SK-N-MC (cell line): ENCODE measurements at regions not wholly inside any gene's neighbourhood (a gene's known extent, or its start where the extent isn't known, plus 50 kb on each side); places are given as distances from the start of the nearest gene placed in this dataset.

Experiments
- DNase-seq: peaks from one replicate; pipeline ENCODE4 v3.0.0-alpha.2; 2011; ENCODE audit warnings: low read depth, low spot score
- H3K27ac ChIP-seq: fragments of 200-600 bp; sonication (generic); 2 replicates; pipeline ENCODE4 v1.5.1; 2016; ENCODE audit warnings: mixed run types
- H3K36me3 ChIP-seq: fragments of 200-600 bp; sonication (generic); 2 replicates; pipeline ENCODE4 v1.6.1; 2017; ENCODE audit warnings: antibody characterized with exemption, low read length, mixed read lengths; ENCODE audit not compliant: insufficient read depth
- H3K4me3 ChIP-seq: fragments of 200-600 bp; sonication (generic); 2 replicates; pipeline ENCODE4 v1.5.1; 2016
- H3K9ac ChIP-seq: fragments of 200-600 bp; sonication (generic); 2 replicates; pipeline ENCODE4 v1.8.0; 2017; ENCODE audit warnings: mixed run types, mixed read lengths; ENCODE audit not compliant: insufficient read length
- H3K9me3 ChIP-seq: fragments of 200-600 bp; sonication (generic); 2 replicates; pipeline ENCODE4 v1.6.1; 2017; ENCODE audit warnings: low read depth, mild to moderate bottlenecking, antibody characterized with exemption, low read length, moderate library complexity, mixed read lengths
- EZH2 ChIP-seq: fragments of 200-600 bp; sonication (generic); IDR thresholded peaks from one replicate; pipeline ENCODE4 v1.6.1; 2017; ENCODE audit warnings: antibody characterized with exemption
- FOXP2 ChIP-seq: optimal IDR thresholded peaks from 2 replicates; pipeline ENCODE3; 2011; ENCODE audit warnings: mild to moderate bottlenecking, moderate library complexity; ENCODE audit not compliant: insufficient read depth; ENCODE audit errors: extremely low read length, control extremely low read depth
- POLR2AphosphoS5 ChIP-seq: IDR thresholded peaks from 2 replicates; pipeline ENCODE4 v1.6.1; 2012; ENCODE audit warnings: mild to moderate bottlenecking, low read depth, low read length, borderline replicate concordance

DNA sequence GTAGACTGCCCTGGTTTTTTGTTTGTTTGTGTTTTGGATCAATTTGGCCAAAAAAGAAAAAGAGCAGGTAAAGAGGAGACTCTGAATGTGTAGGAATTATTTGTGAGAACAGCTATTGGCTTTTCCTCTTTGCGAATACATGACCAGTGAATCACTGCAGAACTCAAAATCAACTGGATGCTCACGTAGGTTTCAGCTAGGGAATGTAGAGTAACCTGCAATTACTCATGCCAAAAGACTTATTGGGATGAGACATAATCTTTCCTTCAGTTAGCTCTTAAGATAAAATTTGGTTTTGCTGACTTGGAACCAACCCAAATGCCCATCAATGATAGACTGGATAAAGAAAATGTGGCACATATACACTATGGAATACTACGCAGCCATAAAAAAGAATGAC is 348.0 kb downstream of the NPR3 start:
- no peak overlapping the region for H3K27ac ChIP-seq
- H3K9me3 ChIP-seq, result no peaks in the 10 kb centered on the region; the same call in 1 of the 2 replicates
- TF ChIP-seq EZH2 (no peak), POLR2AphosphoS5 (no peak), FOXP2 (no peak)
- H3K9ac ChIP-seq, result no peak overlapping the region
- no peak overlapping the region for H3K4me3 ChIP-seq
- DNase-seq, result no peak
- H3K36me3 ChIP-seq, result no peaks in the 10 kb centered on the region

DNA sequence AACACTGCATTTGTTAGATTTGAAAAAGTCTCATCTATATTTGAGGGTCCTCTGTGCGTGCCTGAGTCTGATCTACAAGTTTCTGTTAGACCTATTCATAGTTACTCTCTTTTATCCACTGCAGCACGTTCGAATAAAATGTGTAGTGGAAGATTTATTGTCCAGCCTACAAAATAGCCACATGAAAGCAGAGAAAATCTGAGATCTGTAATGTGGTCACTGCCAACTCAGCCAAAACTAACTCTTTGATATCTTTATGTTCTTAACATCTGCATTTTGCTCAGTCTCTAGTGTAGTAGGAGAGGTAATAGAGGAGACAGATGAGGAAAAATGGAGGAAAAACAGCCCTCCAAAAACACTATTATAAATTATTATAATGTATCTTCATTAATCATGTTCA is 354.0 kb downstream of the NPR3 start:
- H3K4me3 ChIP-seq, result no peak overlapping the region
- DNase-seq, result no peak
- H3K9ac ChIP-seq, result no peak overlapping the region
- no peak for TF ChIP-seq POLR2AphosphoS5
- no peak for TF ChIP-seq EZH2
- no peak for TF ChIP-seq FOXP2
- H3K9me3 ChIP-seq, result no peaks in the 10 kb centered on the region
- H3K36me3 ChIP-seq, result no peaks in the 10 kb centered on the region
- no peak overlapping the region for H3K27ac ChIP-seq

DNA sequence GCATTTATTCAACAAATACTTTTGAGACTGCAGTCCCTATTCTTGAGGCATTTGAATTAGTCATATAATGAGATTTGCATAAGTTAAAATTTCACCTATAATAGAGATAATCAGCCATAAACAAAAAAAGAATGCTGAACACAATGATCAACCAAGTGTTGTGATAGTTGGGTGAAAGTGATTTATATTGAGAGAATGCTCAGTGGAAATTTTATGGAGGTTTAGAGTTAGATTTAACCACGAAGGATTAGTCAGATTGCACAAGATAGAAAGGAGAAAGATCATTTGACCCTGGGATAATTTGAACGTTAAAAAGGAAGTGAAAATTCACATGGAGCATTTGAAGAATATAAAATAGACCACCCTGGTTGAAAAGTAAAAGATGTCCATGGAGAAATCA is 356.2 kb downstream of the NPR3 start:
- no peaks in the 10 kb centered on the region for H3K9me3 ChIP-seq
- H3K9ac ChIP-seq, result no peak overlapping the region
- no peak overlapping the region for H3K4me3 ChIP-seq
- H3K27ac ChIP-seq, result no peak overlapping the region
- no peak for DNase-seq
- H3K36me3 ChIP-seq, result no peaks in the 10 kb centered on the region
- TF ChIP-seq POLR2AphosphoS5 (no peak), FOXP2 (no peak), EZH2 (no peak)

DNA sequence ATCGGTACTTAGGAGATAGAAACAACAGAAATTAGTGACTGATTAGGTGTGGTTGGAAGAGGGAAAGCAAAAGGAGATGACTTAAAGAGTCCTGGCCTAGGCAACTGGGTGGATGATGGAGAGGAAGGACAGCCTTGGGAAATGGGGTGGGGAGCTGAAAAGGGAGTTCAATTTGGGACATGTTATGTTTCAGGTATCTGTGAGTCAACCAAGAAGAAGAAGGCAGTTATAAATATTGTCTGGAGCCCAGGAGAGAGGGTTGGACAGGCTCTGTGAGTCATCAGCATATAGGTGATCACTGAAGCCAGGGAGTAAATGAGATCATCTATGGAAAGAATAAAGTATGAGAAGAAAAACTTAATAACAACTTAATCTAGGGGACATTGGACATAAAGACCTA is 357.7 kb downstream of the NPR3 start:
- TF ChIP-seq EZH2, result no peak
- TF ChIP-seq POLR2AphosphoS5, result no peak
- TF ChIP-seq FOXP2, result no peak
- no peak for DNase-seq

DNA sequence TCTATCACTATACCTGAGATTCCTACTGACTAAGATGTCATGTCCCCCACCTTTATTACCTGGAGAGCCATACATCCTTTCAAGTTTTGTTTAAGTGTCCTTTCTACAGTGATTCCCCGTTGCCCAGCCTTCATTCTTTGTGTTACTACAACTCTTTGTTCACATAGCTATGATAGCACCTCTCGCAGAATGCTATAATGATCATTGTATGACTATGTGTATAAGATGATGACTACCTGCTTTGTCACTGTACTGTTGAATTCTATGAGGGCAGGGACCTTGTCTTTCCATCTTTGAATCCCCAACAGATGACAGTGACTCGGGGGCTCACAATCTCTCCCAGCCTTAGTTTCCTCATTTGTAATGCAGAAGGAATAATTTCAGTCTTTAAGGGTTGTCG is 361.2 kb downstream of the NPR3 start:
- H3K9me3 ChIP-seq, result no peaks in the 10 kb centered on the region
- no peak for DNase-seq
- no peak overlapping the region for H3K27ac ChIP-seq
- no peaks in the 10 kb centered on the region for H3K36me3 ChIP-seq
- no peak overlapping the region for H3K4me3 ChIP-seq
- TF ChIP-seq FOXP2, result no peak
- no peak for TF ChIP-seq EZH2
- no peak for TF ChIP-seq POLR2AphosphoS5
- H3K9ac ChIP-seq, result no peak overlapping the region

More for the DNA sequence above, 357.7 kb downstream of the NPR3 start:
- Histone ChIP-seq H3K27ac (no peak overlapping the region), H3K9ac (no peak overlapping the region), H3K9me3 (no peaks in the 10 kb centered on the region), H3K4me3 (no peak overlapping the region), H3K36me3 (no peaks in the 10 kb centered on the region)

DNA sequence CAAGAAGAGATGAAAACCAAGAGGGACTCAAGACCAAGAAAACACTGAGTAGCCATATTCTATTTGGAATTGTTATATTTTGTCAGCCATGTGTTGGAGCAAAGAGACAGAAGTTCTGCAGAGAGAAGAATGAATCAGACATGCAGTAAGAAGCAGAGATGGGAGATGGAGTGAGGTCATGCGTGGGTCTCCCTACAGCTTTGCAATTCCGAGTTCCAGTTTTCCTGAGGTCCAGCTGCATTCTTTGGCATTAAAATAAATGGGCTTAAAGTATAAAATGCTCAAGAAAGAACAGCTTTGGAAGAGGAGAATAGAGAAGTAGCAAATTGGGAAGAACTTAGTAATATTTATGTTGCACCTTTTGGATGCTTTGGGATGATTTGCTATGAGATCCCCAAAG is 361.6 kb downstream of the NPR3 start:
- no peaks in the 10 kb centered on the region for H3K9me3 ChIP-seq
- DNase-seq, result no peak
- no peak overlapping the region for H3K4me3 ChIP-seq
- no peak overlapping the region for H3K9ac ChIP-seq
- H3K36me3 ChIP-seq, result no peaks in the 10 kb centered on the region
- no peak for TF ChIP-seq EZH2
- TF ChIP-seq POLR2AphosphoS5, result no peak
- no peak for TF ChIP-seq FOXP2
- H3K27ac ChIP-seq, result no peak overlapping the region

DNA sequence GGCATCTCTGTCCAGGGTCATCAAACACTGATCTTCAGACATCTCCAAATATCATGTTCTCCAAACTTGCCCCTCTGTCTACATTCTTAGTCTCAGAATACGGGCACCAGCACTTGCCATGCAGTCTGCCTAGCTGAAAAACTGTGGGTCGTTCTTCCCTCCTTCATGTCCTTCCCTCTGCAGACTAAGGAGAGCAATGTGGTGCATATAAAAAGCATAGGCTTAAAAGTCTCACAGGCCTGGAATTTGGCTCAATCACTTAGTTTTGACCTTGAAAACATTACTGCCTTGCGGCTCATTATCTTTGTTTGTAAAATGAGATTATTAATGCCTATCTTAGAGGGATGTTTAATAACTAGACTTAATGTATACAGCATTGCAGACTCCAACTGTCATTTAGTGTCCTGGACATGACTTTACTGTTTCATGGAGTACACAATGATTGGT is 362.8 kb downstream of the NPR3 start:
- no peak overlapping the region for H3K4me3 ChIP-seq
- H3K9ac ChIP-seq, result no peak overlapping the region
- no peaks in the 10 kb centered on the region for H3K9me3 ChIP-seq
- no peak for DNase-seq
- no peak overlapping the region for H3K27ac ChIP-seq
- TF ChIP-seq POLR2AphosphoS5 (no peak), EZH2 (no peak), FOXP2 (no peak)
- no peaks in the 10 kb centered on the region for H3K36me3 ChIP-seq

DNA sequence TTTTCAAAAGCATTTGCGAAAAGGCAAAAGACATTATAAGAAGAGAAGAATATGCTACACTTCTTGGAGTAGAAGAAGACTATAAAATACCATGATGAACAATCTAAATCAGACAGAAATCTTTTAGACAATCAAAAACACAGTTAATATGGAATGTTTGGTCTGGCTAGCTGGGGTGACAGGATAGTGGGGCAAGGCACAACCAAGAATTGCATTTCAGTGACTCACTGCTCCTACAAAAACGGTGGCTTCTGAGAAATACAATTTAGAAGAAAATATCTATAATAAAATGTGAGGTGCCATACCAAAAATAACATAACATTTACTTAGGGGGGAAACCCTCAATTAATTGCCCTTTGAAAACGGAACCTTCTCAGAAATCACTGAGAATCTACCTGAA is 363.4 kb downstream of the NPR3 start:
- Histone ChIP-seq H3K9ac (no peak overlapping the region), H3K27ac (no peak overlapping the region), H3K9me3 (no peaks in the 10 kb centered on the region), H3K36me3 (no peaks in the 10 kb centered on the region), H3K4me3 (no peak overlapping the region)
- no peak for DNase-seq
- TF ChIP-seq FOXP2, result no peak

DNA sequence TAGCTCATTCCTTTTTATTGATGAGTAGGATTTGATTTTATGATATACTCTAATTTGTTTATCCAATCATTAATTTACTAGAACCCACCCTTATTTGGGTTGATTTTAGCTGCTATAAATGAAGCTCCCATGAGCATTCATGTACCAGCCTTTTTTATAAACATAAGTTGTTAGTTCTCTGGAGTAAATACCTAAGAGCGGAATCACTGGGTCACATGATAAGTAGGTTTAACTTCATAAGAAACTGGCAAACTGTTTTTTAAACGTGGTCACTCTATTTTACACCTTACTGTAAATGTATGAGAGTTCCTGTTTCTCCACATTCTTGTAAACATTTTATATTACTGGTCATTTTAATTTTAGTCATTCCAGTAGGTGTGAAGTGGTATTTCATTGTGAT is 364.6 kb downstream of the NPR3 start:
- H3K9me3 ChIP-seq, result no peaks in the 10 kb centered on the region
- no peaks in the 10 kb centered on the region for H3K36me3 ChIP-seq
- no peak for TF ChIP-seq EZH2
- no peak for TF ChIP-seq POLR2AphosphoS5
- TF ChIP-seq FOXP2, result no peak
- DNase-seq, result no peak
- H3K4me3 ChIP-seq, result no peak overlapping the region
- H3K9ac ChIP-seq, result no peak overlapping the region
- no peak overlapping the region for H3K27ac ChIP-seq
